K562 (cell line): ENCODE measurements at regions not wholly inside any gene's neighbourhood (a gene's known extent, or its start where the extent isn't known, plus 50 kb on each side); places are given as distances from the start of the nearest gene placed in this dataset.

Source experiments
- ARID1B ChIP-seq: fragments of 450-650 bp; IDR thresholded peaks from 2 replicates; pipeline ENCODE4 v1.6.1; 2016; ENCODE audit warnings: antibody characterized with exemption, mild to moderate bottlenecking, inconsistent platforms
- CSDE1 ChIP-seq, 2 experiments: fragments of 450-650 bp; IDR thresholded peaks; 2 replicates each; pipeline ENCODE4 v1.6.1; 2016; ENCODE audit warnings: mild to moderate bottlenecking in 1 of 2
- DEAF1 ChIP-seq: fragments of 450-650 bp; formaldehyde crosslinking; IDR thresholded peaks from 2 replicates; pipeline ENCODE4 v1.4.0; 2020; ENCODE audit warnings: mild to moderate bottlenecking, moderate library complexity
- KDM1A ChIP-seq, 2 experiments: fragments of 450-650 bp; IDR thresholded peaks; 2 replicates each; pipeline ENCODE4 v1.6.1; 2016; ENCODE audit warnings: mild to moderate bottlenecking in 2 of 2
- MYBL2 ChIP-seq, 2 experiments: fragments of 450-650 bp in 1 of 2; sonication (generic) in 1 of 2; formaldehyde crosslinking in 1 of 2; IDR thresholded peaks; 2 replicates each; pipeline versions ENCODE4 v1.6.1 to v1.8.1; 2017 to 2022; ENCODE audit warnings: borderline replicate concordance in 1 of 2, inconsistent platforms in 1 of 2, low read depth in 1 of 2, mild to moderate bottlenecking in 1 of 2, missing genetic modification reagents in 1 of 2, moderate library complexity in 1 of 2
- NFE2 ChIP-seq: IDR thresholded peaks from 2 replicates; pipeline ENCODE4 v1.6.1; 2014; ENCODE audit warnings: antibody characterized with exemption, low read depth
- RBFOX2 ChIP-seq: fragments of 200-400 bp; formaldehyde crosslinking; IDR thresholded peaks from 2 replicates; pipeline ENCODE4 v1.6.1; 2017; ENCODE audit warnings: low read depth, mild to moderate bottlenecking, low read length, moderate library complexity
- TAL1 ChIP-seq: fragments of 450-650 bp; IDR thresholded peaks from 2 replicates; pipeline ENCODE4 v1.6.1; 2016; ENCODE audit warnings: mild to moderate bottlenecking
- TEAD2 ChIP-seq: fragments of 450-650 bp; IDR thresholded peaks from 2 replicates; pipeline ENCODE4 v1.6.1; 2016; ENCODE audit warnings: missing genetic modification characterization, control low read depth, missing compliant biosample characterization
- TRIM25 ChIP-seq: fragments of 450-650 bp; IDR thresholded peaks from 2 replicates; pipeline ENCODE4 v1.7.0; 2016; ENCODE audit warnings: borderline replicate concordance
- ZBTB1 ChIP-seq: sonication (generic); formaldehyde crosslinking; IDR thresholded peaks from 2 replicates; pipeline ENCODE4 v1.8.1; 2023; ENCODE audit warnings: missing genetic modification reagents, low read depth, mild to moderate bottlenecking, borderline replicate concordance
- ZBTB40 ChIP-seq, 2 experiments: fragments of 450-650 bp in 1 of 2; sonication (generic) in 1 of 2; formaldehyde crosslinking in 1 of 2; IDR thresholded peaks; 2 replicates each; pipeline versions ENCODE4 v1.7.1 to v1.9.0; 2016 to 2022; ENCODE audit warnings: inconsistent platforms in 1 of 2, mild to moderate bottlenecking in 1 of 2, missing genetic modification reagents in 1 of 2

- no peak for TF ChIP-seq TRIM25
- TF ChIP-seq TEAD2 (tag) = no peak
- TF ChIP-seq ZBTB1 (CRISPR knock-in tag) = no peak
- TF ChIP-seq DEAF1 = no peak
- TF ChIP-seq KDM1A (IDR thresholded peaks at IDR 0.05) = 0 out of 4 replicates have a peak, but pooled peaks have one; percentile 16 to 36
- TF ChIP-seq MYBL2 (IDR thresholded peaks at IDR 0.05; ENCODE audit: low read depth) = no peak
- TF ChIP-seq MYBL2 (CRISPR knock-in tag; IDR thresholded peaks at IDR 0.05; ENCODE audit: borderline replicate concordance) = no peak
- TF ChIP-seq TAL1 = peak; percentile 19; the same call in 1 of the 2 replicates
- no peak for TF ChIP-seq CSDE1 (IDR thresholded peaks at IDR 0.05)
- TF ChIP-seq ZBTB40 (IDR thresholded peaks at IDR 0.05) = no peak
- no peak for TF ChIP-seq ZBTB40 (CRISPR knock-in tag; IDR thresholded peaks at IDR 0.05)
- no peak for TF ChIP-seq RBFOX2
- TF ChIP-seq ARID1B = 0 out of 2 replicates have a peak, but pooled peaks have one; percentile 24
- no peak for TF ChIP-seq NFE2
Measured at GRCh38 chr20:5369629-5370028, 52.9 kb upstream of the PROKR2 start (continued).
